ENCODE measurements at regions not wholly inside any gene's neighbourhood (a gene's known extent, or its start where the extent isn't known, plus 50 kb on each side); places are given as distances from the start of the nearest gene placed in this dataset.

DNA sequence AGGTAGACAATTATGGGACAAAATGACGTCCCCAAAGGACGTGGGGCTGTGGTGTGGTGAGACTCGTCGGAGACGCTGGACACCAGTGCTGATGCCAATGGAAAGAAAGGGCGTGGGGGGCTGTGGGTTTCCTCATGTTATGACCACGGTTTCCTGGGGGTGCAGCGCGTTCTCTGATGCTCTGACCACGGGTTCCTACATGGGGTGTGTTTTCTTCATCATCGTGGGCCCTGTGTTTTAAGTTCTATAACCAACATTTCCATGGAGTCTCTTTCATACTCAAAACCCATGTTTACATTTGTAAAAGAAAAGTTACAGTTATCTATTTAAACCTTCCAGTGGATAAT, 141.6 kb downstream of the RTP5 start:
- 46 to 53% methylated on average over 11 of the region's 11 CpGs for WGBS, 2 donors
- intact Hi-C loops (cut with DNase I), result no loop called here
- H3K36me3 ChIP-seq, result no peaks in the 10 kb centered on the region
- H3K9me3 ChIP-seq, result no peaks in the 10 kb centered on the region
- H3K27me3 ChIP-seq, result no peaks in the 10 kb centered on the region
- H3K4me1 ChIP-seq, result no peaks in the 10 kb centered on the region
- no peak overlapping the region for H3K27ac ChIP-seq
- H3K4me3 ChIP-seq, result no peak overlapping the region
- DNase-seq, result peak; percentile 43
- no peak for TF ChIP-seq POLR2AphosphoS5 (IDR thresholded peaks at IDR 0.05)
- no peak for TF ChIP-seq EP300 (IDR thresholded peaks at IDR 0.05)
- TF ChIP-seq, protein P1, sequence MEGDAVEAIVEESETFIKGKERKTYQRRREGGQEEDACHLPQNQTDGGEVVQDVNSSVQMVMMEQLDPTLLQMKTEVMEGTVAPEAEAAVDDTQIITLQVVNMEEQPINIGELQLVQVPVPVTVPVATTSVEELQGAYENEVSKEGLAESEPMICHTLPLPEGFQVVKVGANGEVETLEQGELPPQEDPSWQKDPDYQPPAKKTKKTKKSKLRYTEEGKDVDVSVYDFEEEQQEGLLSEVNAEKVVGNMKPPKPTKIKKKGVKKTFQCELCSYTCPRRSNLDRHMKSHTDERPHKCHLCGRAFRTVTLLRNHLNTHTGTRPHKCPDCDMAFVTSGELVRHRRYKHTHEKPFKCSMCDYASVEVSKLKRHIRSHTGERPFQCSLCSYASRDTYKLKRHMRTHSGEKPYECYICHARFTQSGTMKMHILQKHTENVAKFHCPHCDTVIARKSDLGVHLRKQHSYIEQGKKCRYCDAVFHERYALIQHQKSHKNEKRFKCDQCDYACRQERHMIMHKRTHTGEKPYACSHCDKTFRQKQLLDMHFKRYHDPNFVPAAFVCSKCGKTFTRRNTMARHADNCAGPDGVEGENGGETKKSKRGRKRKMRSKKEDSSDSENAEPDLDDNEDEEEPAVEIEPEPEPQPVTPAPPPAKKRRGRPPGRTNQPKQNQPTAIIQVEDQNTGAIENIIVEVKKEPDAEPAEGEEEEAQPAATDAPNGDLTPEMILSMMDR (IDR thresholded peaks at IDR 0.05), result no peak
- TF ChIP-seq POLR2A (IDR thresholded peaks at IDR 0.05), result no peak

GRCh38 chr2:242011516-242011915, 142.0 kb downstream of the RTP5 start:
- intact Hi-C loops (cut with DNase I), result no loop called here
- 74 to 80% methylated on average over 12 of the region's 12 CpGs for WGBS, 2 donors
- peak; percentile 58 for DNase-seq

GRCh38 chr2:242011991-242012764, 142.6 kb downstream of the RTP5 start:
- H3K36me3 ChIP-seq, result no peaks in the 10 kb centered on the region
- H3K4me3 ChIP-seq, result no peak overlapping the region
- TF ChIP-seq, protein P1 (IDR thresholded peaks at IDR 0.05), result no peak
- TF ChIP-seq POLR2AphosphoS5 (IDR thresholded peaks at IDR 0.05), result no peak
- no peak for TF ChIP-seq POLR2A (IDR thresholded peaks at IDR 0.05)
- TF ChIP-seq EP300 (IDR thresholded peaks at IDR 0.05), result no peak
- peak; percentile 57 for DNase-seq
- no peaks in the 10 kb centered on the region for H3K4me1 ChIP-seq
- H3K27me3 ChIP-seq, result no peaks in the 10 kb centered on the region
- WGBS, 2 donors, result 80 to 90% methylated on average over 40 of the region's 40 CpGs
- H3K9me3 ChIP-seq, result no peaks in the 10 kb centered on the region
- no peak overlapping the region for H3K27ac ChIP-seq
- intact Hi-C loops (cut with DNase I), result no loop called here

More at GRCh38 chr2:242011516-242011915, 142.0 kb downstream of the RTP5 start:
- Histone ChIP-seq H3K36me3 (no peaks in the 10 kb centered on the region), H3K4me1 (no peaks in the 10 kb centered on the region), H3K27me3 (no peaks in the 10 kb centered on the region), H3K27ac (no peak overlapping the region), H3K9me3 (no peaks in the 10 kb centered on the region), H3K4me3 (no peak overlapping the region)
- TF ChIP-seq, protein P1 (IDR thresholded peaks at IDR 0.05), result no peak
- TF ChIP-seq POLR2AphosphoS5 (IDR thresholded peaks at IDR 0.05), result no peak
- TF ChIP-seq EP300 (IDR thresholded peaks at IDR 0.05), result no peak
- no peak for TF ChIP-seq POLR2A (IDR thresholded peaks at IDR 0.05)

DNA sequence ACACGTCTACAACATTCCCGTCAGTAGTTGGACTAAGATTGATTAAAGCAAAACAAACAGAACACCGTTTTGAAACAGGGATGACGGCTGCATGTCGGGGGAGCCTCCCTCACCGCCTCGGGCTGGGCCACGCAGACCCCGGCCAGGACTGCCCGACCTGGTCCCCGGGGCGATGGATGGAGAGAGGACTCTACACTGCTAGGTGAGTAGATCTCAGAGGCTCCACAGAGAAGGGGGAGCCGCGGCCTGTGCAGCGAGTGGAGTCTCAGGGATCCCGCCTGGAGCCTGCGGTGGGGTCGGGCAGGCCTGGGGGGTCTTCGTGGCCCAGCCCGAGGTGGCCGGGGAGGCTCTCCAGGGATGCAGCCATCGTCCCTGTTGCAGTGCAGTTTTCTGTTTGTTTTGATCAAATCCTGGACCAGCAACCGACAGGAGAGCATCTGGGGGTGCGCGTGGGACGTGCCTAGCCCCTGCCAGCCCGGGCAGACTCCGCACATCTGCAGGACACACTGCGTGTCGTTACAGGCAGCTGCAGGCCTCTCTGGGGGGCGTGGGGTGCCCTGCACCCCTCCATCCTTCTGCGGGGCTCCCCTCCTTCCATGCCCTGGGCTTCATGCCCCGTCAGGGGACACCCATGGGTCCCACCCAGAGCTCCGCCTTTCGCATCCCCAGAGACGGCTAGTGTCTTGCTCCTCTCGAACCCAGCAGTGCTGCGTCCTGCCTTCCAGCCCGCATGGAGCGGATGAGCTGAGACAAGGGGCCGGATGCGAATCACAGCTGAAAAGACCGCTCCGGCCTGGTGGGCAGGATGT, 143.6 kb downstream of the RTP5 start:
- intact Hi-C loops (cut with DNase I), result no loop called here
- WGBS, 2 donors, result 76 to 89% methylated on average over 44 of the region's 44 CpGs
- TF ChIP-seq EP300 (IDR thresholded peaks at IDR 0.05) (no peak), POLR2AphosphoS5 (IDR thresholded peaks at IDR 0.05) (no peak), POLR2A (IDR thresholded peaks at IDR 0.05) (no peak)
- TF ChIP-seq, protein P1 (IDR thresholded peaks at IDR 0.05), result no peak
- Histone ChIP-seq H3K27me3 (no peaks in the 10 kb centered on the region), H3K9me3 (no peaks in the 10 kb centered on the region), H3K36me3 (no peaks in the 10 kb centered on the region), H3K4me1 (no peaks in the 10 kb centered on the region), H3K27ac (no peak overlapping the region), H3K4me3 (no peak overlapping the region)
- DNase-seq, result peak; percentile 40
